ENCODE measurements at regions not wholly inside any gene's neighbourhood (a gene's known extent, or its start where the extent isn't known, plus 50 kb on each side); places are given as distances from the start of the nearest gene placed in this dataset.

DNA sequence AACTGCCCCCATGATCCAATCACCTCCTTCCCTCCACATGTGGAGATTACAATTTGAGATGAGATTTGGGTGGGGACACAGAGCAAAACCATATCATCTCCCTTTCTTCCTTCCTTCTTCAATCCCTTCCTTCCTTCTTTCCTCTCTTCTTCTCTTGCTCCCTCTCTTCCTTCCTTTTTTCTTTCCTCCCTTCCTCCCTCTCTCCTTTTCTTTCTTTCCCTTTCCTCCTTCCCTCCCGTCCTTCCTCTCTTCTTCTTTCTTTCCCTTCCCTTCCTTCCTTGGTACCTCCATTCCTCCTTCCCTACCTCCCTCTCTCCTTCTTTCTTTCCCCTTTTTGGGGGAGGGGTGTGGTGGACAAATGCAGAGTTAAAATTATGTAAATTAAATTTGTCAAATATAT, 145.1 kb downstream of the TSHZ3 start:
- TF ChIP-seq, protein P1, sequence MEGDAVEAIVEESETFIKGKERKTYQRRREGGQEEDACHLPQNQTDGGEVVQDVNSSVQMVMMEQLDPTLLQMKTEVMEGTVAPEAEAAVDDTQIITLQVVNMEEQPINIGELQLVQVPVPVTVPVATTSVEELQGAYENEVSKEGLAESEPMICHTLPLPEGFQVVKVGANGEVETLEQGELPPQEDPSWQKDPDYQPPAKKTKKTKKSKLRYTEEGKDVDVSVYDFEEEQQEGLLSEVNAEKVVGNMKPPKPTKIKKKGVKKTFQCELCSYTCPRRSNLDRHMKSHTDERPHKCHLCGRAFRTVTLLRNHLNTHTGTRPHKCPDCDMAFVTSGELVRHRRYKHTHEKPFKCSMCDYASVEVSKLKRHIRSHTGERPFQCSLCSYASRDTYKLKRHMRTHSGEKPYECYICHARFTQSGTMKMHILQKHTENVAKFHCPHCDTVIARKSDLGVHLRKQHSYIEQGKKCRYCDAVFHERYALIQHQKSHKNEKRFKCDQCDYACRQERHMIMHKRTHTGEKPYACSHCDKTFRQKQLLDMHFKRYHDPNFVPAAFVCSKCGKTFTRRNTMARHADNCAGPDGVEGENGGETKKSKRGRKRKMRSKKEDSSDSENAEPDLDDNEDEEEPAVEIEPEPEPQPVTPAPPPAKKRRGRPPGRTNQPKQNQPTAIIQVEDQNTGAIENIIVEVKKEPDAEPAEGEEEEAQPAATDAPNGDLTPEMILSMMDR (IDR thresholded peaks at IDR 0.05), result no peak
- TF ChIP-seq EP300 (IDR thresholded peaks at IDR 0.05), result no peak
- TF ChIP-seq POLR2A (IDR thresholded peaks at IDR 0.05), result no peak
